ENCODE measurements at regions not wholly inside any gene's neighbourhood (a gene's known extent, or its start where the extent isn't known, plus 50 kb on each side); places are given as distances from the start of the nearest gene placed in this dataset.

DNA sequence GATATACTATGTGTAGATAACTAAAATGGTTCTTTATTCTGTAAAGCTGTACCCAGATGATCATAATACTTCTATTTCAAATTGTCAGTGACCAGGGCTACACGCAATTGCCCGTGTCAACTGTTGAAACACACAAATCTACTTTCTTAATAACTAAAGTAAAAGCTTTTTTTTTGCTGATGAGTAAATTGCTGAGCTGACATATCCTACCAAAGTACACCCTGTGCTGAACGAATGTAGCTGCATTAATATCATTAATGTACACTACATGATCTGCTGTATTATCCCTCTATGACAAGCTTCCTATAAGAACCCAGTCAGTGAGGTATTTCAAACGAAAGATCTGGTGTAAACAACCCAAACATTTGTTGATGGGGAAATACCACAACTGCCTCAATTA is 827.2 kb upstream of the ATXN8OS start:
- Mint-ChIP-seq H3K4me1 (no peaks in the 10 kb centered on the region), H3K27ac (no peak overlapping the region), H3K36me3 (no peaks in the 10 kb centered on the region), H3K27me3 (ENCODE audit: low read depth in 2 of 2) (no peaks in the 10 kb centered on the region), H3K9me3 (peaks cover 10 to 20% of the 10 kb centered on the region in 2 donors), H3K4me3 (no peak overlapping the region)
- WGBS (ENCODE audit: insufficient coverage) = 58% methylated on average over 2 of the region's 4 CpGs
- ATAC-seq (no peak), DNase-seq (no peak)
- no peak for TF ChIP-seq CTCF (IDR thresholded peaks at IDR 0.05)
- H3K27ac ChIP-seq (ENCODE audit: low read length) = no peak overlapping the region
- no peaks in the 10 kb centered on the region for H3K36me3 ChIP-seq (ENCODE audit: control insufficient read depth, insufficient read depth, low read length)
- H3K4me3 ChIP-seq (ENCODE audit: low read length) = no peak overlapping the region
- no peaks in the 10 kb centered on the region for H3K9me3 ChIP-seq (ENCODE audit: control insufficient read depth, insufficient read depth, low read length)
- intact Hi-C loops (cut with micrococcal nuclease) = no loop called here
- no peaks in the 10 kb centered on the region for H3K4me1 ChIP-seq (ENCODE audit: control insufficient read depth, insufficient read depth, low read length)
- H3K27me3 ChIP-seq (ENCODE audit: control insufficient read depth, insufficient read depth, low read length) = no peaks in the 10 kb centered on the region

DNA sequence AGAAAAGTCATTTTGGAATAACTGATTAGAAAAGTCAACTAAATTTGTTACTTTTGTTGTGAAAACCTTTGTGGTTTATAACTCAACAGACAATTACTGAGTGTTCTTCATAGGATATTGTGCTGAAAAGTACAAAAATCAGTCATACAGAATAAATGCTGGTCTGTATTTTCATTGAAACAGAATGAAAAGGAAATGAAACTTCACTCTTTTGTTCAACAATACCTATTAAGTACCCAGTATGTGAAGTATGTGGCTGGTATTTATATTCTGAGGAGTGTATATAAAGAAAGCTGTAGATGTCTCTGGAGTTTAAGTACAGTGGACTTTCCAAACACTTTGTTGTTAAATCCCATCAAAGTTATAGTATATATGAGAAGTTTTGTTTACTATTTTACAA is 828.4 kb upstream of the ATXN8OS start:
- intact Hi-C loops (cut with micrococcal nuclease) = no loop called here
- no peak overlapping the region for H3K4me3 ChIP-seq (ENCODE audit: low read length)
- no peak for TF ChIP-seq CTCF (IDR thresholded peaks at IDR 0.05)
- no peaks in the 10 kb centered on the region for H3K4me1 ChIP-seq (ENCODE audit: control insufficient read depth, insufficient read depth, low read length)
- H3K27ac ChIP-seq (ENCODE audit: low read length) = no peak overlapping the region
- peaks cover 7 to 17% of the 10 kb centered on the region in 2 donors for H3K9me3 Mint-ChIP-seq
- no peak for DNase-seq
- H3K9me3 ChIP-seq (ENCODE audit: control insufficient read depth, insufficient read depth, low read length) = no peaks in the 10 kb centered on the region
- H3K4me3 Mint-ChIP-seq = no peak overlapping the region
- no peaks in the 10 kb centered on the region for H3K27me3 Mint-ChIP-seq (ENCODE audit: low read depth in 2 of 2)
- H3K36me3 Mint-ChIP-seq = no peaks in the 10 kb centered on the region
- no peak overlapping the region for H3K27ac Mint-ChIP-seq
- no peaks in the 10 kb centered on the region for H3K27me3 ChIP-seq (ENCODE audit: control insufficient read depth, insufficient read depth, low read length)
- H3K4me1 Mint-ChIP-seq = no peaks in the 10 kb centered on the region
- ATAC-seq = no peak
- no peaks in the 10 kb centered on the region for H3K36me3 ChIP-seq (ENCODE audit: control insufficient read depth, insufficient read depth, low read length)

- Histone ChIP-seq H3K27ac (ENCODE audit: low read length) (no peak overlapping the region), H3K4me3 (ENCODE audit: low read length) (no peak overlapping the region), H3K4me1 (ENCODE audit: control insufficient read depth, insufficient read depth, low read length) (no peaks in the 10 kb centered on the region), H3K9me3 (ENCODE audit: control insufficient read depth, insufficient read depth, low read length) (peaks cover 7% of the 10 kb centered on the region), H3K27me3 (ENCODE audit: control insufficient read depth, insufficient read depth, low read length) (no peaks in the 10 kb centered on the region), H3K36me3 (ENCODE audit: control insufficient read depth, insufficient read depth, low read length) (no peaks in the 10 kb centered on the region)
- TF ChIP-seq CTCF (IDR thresholded peaks at IDR 0.05) = no peak
- WGBS (ENCODE audit: insufficient coverage) = no CpG with 5 or more reads among the region's 1 CpG
- Mint-ChIP-seq H3K9me3 (peaks cover 3 to 5% of the 10 kb centered on the region in 2 donors), H3K27me3 (ENCODE audit: low read depth in 2 of 2) (no peaks in the 10 kb centered on the region), H3K4me3 (no peak overlapping the region), H3K27ac (no peak overlapping the region), H3K4me1 (no peaks in the 10 kb centered on the region), H3K36me3 (peaks cover 13% of the 10 kb centered on the region)
- intact Hi-C loops (cut with micrococcal nuclease) = no loop called here
- DNase-seq (no peak), ATAC-seq (no peak)
Measured at GRCh38 chr13:69274231-69274630, 833.4 kb upstream of the ATXN8OS start.

Data from natural killer cell (primary cell).